Nephron (organoid): ENCODE measurements at regions not wholly inside any gene's neighbourhood (a gene's known extent, or its start where the extent isn't known, plus 50 kb on each side); places are given as distances from the start of the nearest gene placed in this dataset.

Source experiments
- H3K27ac Mint-ChIP-seq, 3 experiments: 2 replicates each; pipeline ENCODE4 v1.8.0; 2020; ENCODE audit warnings: mixed read lengths in 3 of 3, mild to moderate bottlenecking in 2 of 3, moderate library complexity in 1 of 3
- H3K27me3 Mint-ChIP-seq: 2 replicates; pipeline ENCODE4 v1.8.0; 2021; ENCODE audit warnings: low read depth, mild to moderate bottlenecking, moderate library complexity, mixed read lengths
- H3K36me3 Mint-ChIP-seq: 2 replicates; pipeline ENCODE4 v1.8.0; 2020; ENCODE audit warnings: low read depth, mixed read lengths
- H3K4me1 Mint-ChIP-seq: 2 replicates; pipeline ENCODE4 v1.8.0; 2020; ENCODE audit warnings: mixed read lengths
- H3K4me3 Mint-ChIP-seq, 3 experiments: 2 replicates each; pipeline ENCODE4 v1.8.0; 2020; ENCODE audit warnings: mild to moderate bottlenecking in 3 of 3, mixed read lengths in 3 of 3, moderate library complexity in 2 of 3
- H3K9me3 Mint-ChIP-seq: 2 replicates; pipeline ENCODE4 v1.8.0; 2020; ENCODE audit warnings: mixed read lengths
- CTCF ChIP-seq, 3 experiments: fragments of 200-600 bp; sonication (generic); IDR thresholded peaks; one replicate each; pipeline ENCODE4 v1.5.0; 2021; ENCODE audit warnings: antibody characterized with exemption in 3 of 3; ENCODE audit not compliant: unreplicated experiment in 3 of 3

DNA sequence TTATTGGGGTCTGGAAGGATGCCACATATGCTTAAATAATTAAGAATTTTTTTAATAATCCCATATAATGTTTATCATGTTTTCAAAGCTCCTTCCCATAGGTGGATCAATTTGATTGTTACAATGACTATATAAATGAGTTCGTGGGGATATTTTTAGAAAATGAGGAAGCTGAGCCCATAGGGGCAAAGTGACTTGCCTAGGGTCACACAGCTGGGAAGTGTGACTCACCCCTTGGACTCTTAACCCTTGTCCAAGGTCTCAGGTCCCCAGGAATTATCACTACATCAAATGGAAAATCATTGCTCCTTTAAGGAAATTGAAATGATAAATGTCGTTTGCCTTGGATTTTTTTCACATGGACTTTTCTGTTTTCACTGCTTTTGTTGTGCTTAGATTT is 161.2 kb upstream of the RGMA start:
- Mint-ChIP-seq H3K36me3 (no peaks in the 10 kb centered on the region), H3K27ac (no peak overlapping the region), H3K4me1 (peaks cover 40% of the 10 kb centered on the region), H3K4me3 (no peak overlapping the region), H3K27me3 (peaks cover 12% of the 10 kb centered on the region), H3K9me3 (no peaks in the 10 kb centered on the region)
- no peak for TF ChIP-seq CTCF (IDR thresholded peaks at IDR 0.05; ENCODE audit: unreplicated experiment in 3 of 3)

DNA sequence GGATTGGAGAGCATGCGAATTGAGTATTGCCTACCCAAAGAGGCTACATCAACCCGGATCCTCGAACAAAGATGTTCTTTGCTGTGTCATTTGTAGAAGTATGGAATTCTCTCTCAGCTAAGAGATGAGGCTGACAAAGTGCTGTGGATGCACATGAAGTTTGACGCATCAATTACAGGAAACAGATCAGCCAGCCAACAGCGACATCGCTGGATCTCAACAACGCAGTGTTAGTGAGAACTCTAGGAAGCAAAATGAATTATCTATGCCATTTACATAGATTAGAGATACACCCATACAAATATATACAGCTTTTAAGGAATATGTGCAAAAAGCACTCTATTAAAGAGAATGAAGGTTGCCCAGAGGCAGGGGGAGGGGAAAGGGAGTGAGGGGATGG is 160.6 kb upstream of the RGMA start:
- peaks cover 12% of the 10 kb centered on the region for H3K27me3 Mint-ChIP-seq
- no peaks in the 10 kb centered on the region for H3K36me3 Mint-ChIP-seq
- H3K4me1 Mint-ChIP-seq, result peaks cover 45% of the 10 kb centered on the region
- H3K27ac Mint-ChIP-seq, result peak overlapping the region in 1 of 3 experiments; percentile 1
- no peaks in the 10 kb centered on the region for H3K9me3 Mint-ChIP-seq
- no peak overlapping the region for H3K4me3 Mint-ChIP-seq
- TF ChIP-seq CTCF (IDR thresholded peaks at IDR 0.05; ENCODE audit: unreplicated experiment in 3 of 3), result no peak

DNA sequence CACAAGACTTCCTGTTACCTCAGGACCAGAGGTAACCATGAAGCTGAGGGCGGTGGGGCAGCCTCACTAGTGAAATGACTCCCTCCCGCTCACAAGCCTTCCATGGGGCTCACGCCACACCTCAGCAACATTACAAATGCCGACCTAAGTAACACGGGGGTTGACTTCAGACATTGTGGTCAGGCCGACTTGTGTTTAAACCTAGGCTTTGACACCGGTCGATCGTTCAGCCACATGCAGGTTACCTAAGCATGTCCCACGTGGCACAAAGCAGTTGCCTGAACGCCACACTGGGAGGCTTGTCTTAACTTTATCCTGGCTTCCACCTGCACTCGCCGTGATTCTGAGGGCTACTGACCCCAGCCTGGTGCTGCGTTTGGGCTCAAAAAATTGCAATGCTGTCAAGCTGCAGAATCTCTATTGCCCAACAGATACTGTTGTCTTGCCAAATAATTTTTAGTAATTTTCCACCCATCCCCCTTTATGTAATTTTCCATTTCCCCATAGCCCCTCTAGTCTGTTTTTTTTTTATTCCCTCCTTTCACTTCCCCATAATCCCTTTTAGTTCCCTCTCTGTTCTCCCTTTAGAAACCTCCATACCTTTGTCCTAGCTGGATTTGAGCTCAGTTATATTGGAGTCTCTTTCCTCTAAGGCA is 158.6 kb upstream of the RGMA start:
- Mint-ChIP-seq H3K36me3 (no peaks in the 10 kb centered on the region), H3K27ac (no peak overlapping the region), H3K4me3 (no peak overlapping the region), H3K9me3 (no peaks in the 10 kb centered on the region), H3K27me3 (peaks cover 12% of the 10 kb centered on the region), H3K4me1 (peaks cover 48% of the 10 kb centered on the region)
- no peak for TF ChIP-seq CTCF (IDR thresholded peaks at IDR 0.05; ENCODE audit: unreplicated experiment in 3 of 3)

GRCh38 chr15:93246266-93247242 is 157.5 kb upstream of the RGMA start:
- peak overlapping the region in 1 of 3 experiments; percentile 34 for H3K27ac Mint-ChIP-seq
- peaks cover 12% of the 10 kb centered on the region for H3K27me3 Mint-ChIP-seq
- peaks cover 47% of the 10 kb centered on the region for H3K4me1 Mint-ChIP-seq
- H3K36me3 Mint-ChIP-seq, result no peaks in the 10 kb centered on the region
- H3K9me3 Mint-ChIP-seq, result no peaks in the 10 kb centered on the region
- no peak for TF ChIP-seq CTCF (IDR thresholded peaks at IDR 0.05; ENCODE audit: unreplicated experiment in 3 of 3)
- H3K4me3 Mint-ChIP-seq, result no peak overlapping the region

DNA sequence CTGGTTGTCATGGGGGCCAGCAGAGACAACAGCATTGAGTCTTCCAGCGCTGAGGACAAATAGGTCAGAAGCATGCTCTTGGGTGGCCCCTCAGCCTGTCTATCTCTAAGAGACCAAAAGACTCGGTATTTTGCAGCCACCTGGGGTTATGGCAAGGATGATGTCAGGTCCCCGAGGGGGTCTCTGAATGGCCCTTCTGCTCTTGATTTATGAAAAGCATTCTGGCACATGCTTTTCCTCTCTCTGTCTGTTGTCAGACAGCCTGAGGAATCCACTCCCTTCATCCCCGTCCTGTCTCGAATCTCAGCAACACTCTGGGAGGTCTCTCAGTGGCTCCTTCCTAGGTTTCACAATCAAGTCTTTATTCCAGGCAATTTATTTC is 156.6 kb upstream of the RGMA start:
- Mint-ChIP-seq H3K4me1 (peaks cover 38% of the 10 kb centered on the region), H3K27ac (peak overlapping the region in 2 of 3 experiments; percentile 34 to 55), H3K36me3 (no peaks in the 10 kb centered on the region), H3K9me3 (no peaks in the 10 kb centered on the region), H3K27me3 (peaks cover 12% of the 10 kb centered on the region), H3K4me3 (no peak overlapping the region)
- TF ChIP-seq CTCF (IDR thresholded peaks at IDR 0.05; ENCODE audit: unreplicated experiment in 3 of 3), result no peak
